Mesendoderm (in vitro differentiated cells): ENCODE measurements at regions not wholly inside any gene's neighbourhood (a gene's known extent, or its start where the extent isn't known, plus 50 kb on each side); places are given as distances from the start of the nearest gene placed in this dataset.

Experiments used
- DNase-seq: peaks from one replicate; pipeline ENCODE4 v3.0.0; 2013
- H2AK5ac ChIP-seq: 2 replicates; pipeline ENCODE4 v1.6.1; 2013; ENCODE audit warnings: low read length, inconsistent platforms
- H2BK120ac ChIP-seq: 2 replicates; pipeline ENCODE4 v1.6.1; 2013; ENCODE audit warnings: low read depth, mild to moderate bottlenecking, low read length, moderate library complexity, mixed read lengths
- H2BK15ac ChIP-seq: replicated peaks from 2 replicates; pipeline ENCODE4 v1.6.1; 2013; ENCODE audit warnings: low read depth, mild to moderate bottlenecking, moderate library complexity
- H2BK5ac ChIP-seq: 2 replicates; pipeline ENCODE4 v1.6.1; 2013; ENCODE audit warnings: low read length, inconsistent platforms
- H3K18ac ChIP-seq: 2 replicates; pipeline ENCODE4 v1.6.1; 2013; ENCODE audit warnings: mild to moderate bottlenecking, low read length, mixed read lengths
- H3K23ac ChIP-seq: one replicate; pipeline ENCODE4 v1.6.1; 2013; ENCODE audit warnings: low read length
- H3K27ac ChIP-seq: 2 replicates; pipeline ENCODE4 v1.5.1; 2013; ENCODE audit warnings: low read depth, mild to moderate bottlenecking, inconsistent platforms, low read length, moderate library complexity
- H3K27me3 ChIP-seq: 2 replicates; pipeline ENCODE4 v1.6.1; 2013; ENCODE audit warnings: low read length, control low read depth, mild to moderate bottlenecking, inconsistent platforms; ENCODE audit not compliant: insufficient read depth, poor library complexity
- H3K36me3 ChIP-seq: 2 replicates; pipeline ENCODE4 v1.6.1; 2013; ENCODE audit warnings: low read length, inconsistent platforms; ENCODE audit not compliant: control insufficient read depth, insufficient read depth
- H3K4ac ChIP-seq: one replicate; pipeline ENCODE4 v1.6.1; 2013; ENCODE audit warnings: low read depth, mild to moderate bottlenecking, low read length, moderate library complexity
- H3K4me1 ChIP-seq: 2 replicates; pipeline ENCODE4 v1.6.1; 2013; ENCODE audit warnings: low read depth, low read length, inconsistent platforms; ENCODE audit not compliant: control insufficient read depth
- H3K4me2 ChIP-seq: 2 replicates; pipeline ENCODE4 v1.6.1; 2013; ENCODE audit warnings: low read length
- H3K4me3 ChIP-seq: 2 replicates; pipeline ENCODE4 v1.5.1; 2013; ENCODE audit warnings: mild to moderate bottlenecking, low read length
- H3K56ac ChIP-seq: one replicate; pipeline ENCODE4 v1.6.1; 2013; ENCODE audit warnings: low read length
- H3K79me1 ChIP-seq: 2 replicates; pipeline ENCODE4 v1.6.1; 2013; ENCODE audit warnings: low read length, inconsistent platforms
- H3K79me2 ChIP-seq: 2 replicates; pipeline ENCODE4 v1.6.1; 2013; ENCODE audit warnings: mild to moderate bottlenecking, low read length; ENCODE audit not compliant: control insufficient read depth, insufficient read depth
- H3K9ac ChIP-seq: 2 replicates; pipeline ENCODE4 v1.6.1; 2013; ENCODE audit warnings: low read length, inconsistent platforms
- H4K5ac ChIP-seq: one replicate; pipeline ENCODE4 v1.6.1; 2013; ENCODE audit warnings: low read length
- H4K8ac ChIP-seq: one replicate; pipeline ENCODE4 v1.6.1; 2013; ENCODE audit warnings: low read depth, mild to moderate bottlenecking, control low read depth, low read length, moderate library complexity
- whole genome bisulfite sequencing: extraction: QIAGEN DNeasy Blood & Tissue Kit; methylation state at CpG from one replicate; pipeline ENCODE4 v1.1.7; 2013; ENCODE audit warnings: low lambda C conversion rate, missing lambda C conversion rate; ENCODE audit not compliant: insufficient coverage; ENCODE audit errors: extremely low coverage; 5-methylcytosine and 5-hydroxymethylcytosine counted together

- Histone ChIP-seq H4K5ac (no peak overlapping the region), H2BK15ac (no peak overlapping the region), H2BK120ac (no peak overlapping the region), H3K27me3 (no peaks in the 10 kb centered on the region), H3K9ac (no peak overlapping the region), H2BK5ac (no peak overlapping the region), H3K27ac (no peak overlapping the region), H3K4me2 (no peak overlapping the region), H3K4me1 (no peaks in the 10 kb centered on the region), H3K79me2 (no peaks in the 10 kb centered on the region), H2AK5ac (no peak overlapping the region), H3K18ac (no peak overlapping the region), H3K56ac (no peak overlapping the region), H4K8ac (no peak overlapping the region), H3K36me3 (no peaks in the 10 kb centered on the region), H3K23ac (no peak overlapping the region), H3K4ac (no peak overlapping the region), H3K79me1 (no peaks in the 10 kb centered on the region), H3K4me3 (no peak overlapping the region)
- DNase-seq = peak; percentile 10
- no CpG with 5 or more reads among the region's 6 CpGs for whole genome bisulfite sequencing
Observed at GRCh38 chr9:109972026-109972882, 192.3 kb downstream of the PALM2AKAP2 start.

GRCh38 chr9:109973336-109973735 lies 193.3 kb downstream of the PALM2AKAP2 start:
- no peak overlapping the region for H4K5ac ChIP-seq
- no peak overlapping the region for H2BK5ac ChIP-seq
- H3K4me3 ChIP-seq = no peak overlapping the region
- no peaks in the 10 kb centered on the region for H3K36me3 ChIP-seq
- H3K27ac ChIP-seq = no peak overlapping the region
- H3K18ac ChIP-seq = no peak overlapping the region
- H4K8ac ChIP-seq = no peak overlapping the region
- no peak overlapping the region for H3K56ac ChIP-seq
- H2BK15ac ChIP-seq = no peak overlapping the region
- DNase-seq = no peak
- no peak overlapping the region for H3K4me2 ChIP-seq
- no peaks in the 10 kb centered on the region for H3K79me1 ChIP-seq
- H3K4me1 ChIP-seq = no peaks in the 10 kb centered on the region
- no peak overlapping the region for H3K9ac ChIP-seq
- no peak overlapping the region for H2AK5ac ChIP-seq
- no peak overlapping the region for H3K4ac ChIP-seq
- WGBS = no CpG with 5 or more reads among the region's 1 CpG
- H3K27me3 ChIP-seq = no peaks in the 10 kb centered on the region
- no peaks in the 10 kb centered on the region for H3K79me2 ChIP-seq
- no peak overlapping the region for H3K23ac ChIP-seq
- H2BK120ac ChIP-seq = no peak overlapping the region

- Histone ChIP-seq H3K56ac (no peak overlapping the region), H3K4me1 (no peaks in the 10 kb centered on the region), H3K4ac (no peak overlapping the region), H2BK15ac (no peak overlapping the region), H3K27me3 (no peaks in the 10 kb centered on the region), H3K79me2 (no peaks in the 10 kb centered on the region), H3K18ac (no peak overlapping the region), H3K23ac (no peak overlapping the region), H3K27ac (no peak overlapping the region), H3K4me2 (no peak overlapping the region), H3K4me3 (no peak overlapping the region), H4K5ac (no peak overlapping the region), H2BK5ac (no peak overlapping the region), H3K79me1 (no peaks in the 10 kb centered on the region), H2BK120ac (no peak overlapping the region), H2AK5ac (no peak overlapping the region), H3K36me3 (no peaks in the 10 kb centered on the region), H3K9ac (no peak overlapping the region), H4K8ac (no peak overlapping the region)
- WGBS = no CpG with 5 or more reads among the region's 7 CpGs
- no peak for DNase-seq
Observed at GRCh38 chr9:109974143-109974917, 194.3 kb downstream of the PALM2AKAP2 start.

GRCh38 chr9:109974918-109975276 lies 194.9 kb downstream of the PALM2AKAP2 start:
- Histone ChIP-seq H2BK120ac (no peak overlapping the region), H3K23ac (no peak overlapping the region), H3K56ac (no peak overlapping the region), H2AK5ac (no peak overlapping the region), H4K5ac (no peak overlapping the region), H3K79me2 (no peaks in the 10 kb centered on the region), H3K27ac (no peak overlapping the region), H3K27me3 (no peaks in the 10 kb centered on the region), H3K4me1 (no peaks in the 10 kb centered on the region), H2BK15ac (no peak overlapping the region), H3K36me3 (no peaks in the 10 kb centered on the region), H3K9ac (no peak overlapping the region), H3K4me2 (no peak overlapping the region), H4K8ac (no peak overlapping the region), H3K18ac (no peak overlapping the region), H2BK5ac (no peak overlapping the region), H3K79me1 (no peaks in the 10 kb centered on the region), H3K4me3 (no peak overlapping the region), H3K4ac (no peak overlapping the region)
- WGBS = no CpG with 5 or more reads among the region's 4 CpGs
- no peak for DNase-seq

GRCh38 chr9:109975574-109976295 lies 195.7 kb downstream of the PALM2AKAP2 start:
- no peak overlapping the region for H3K27ac ChIP-seq
- H3K4me2 ChIP-seq = no peak overlapping the region
- H3K18ac ChIP-seq = no peak overlapping the region
- WGBS = no CpG with 5 or more reads among the region's 5 CpGs
- no peak overlapping the region for H2BK120ac ChIP-seq
- no peak overlapping the region for H2BK5ac ChIP-seq
- no peaks in the 10 kb centered on the region for H3K79me1 ChIP-seq
- no peaks in the 10 kb centered on the region for H3K79me2 ChIP-seq
- no peaks in the 10 kb centered on the region for H3K4me1 ChIP-seq
- no peak overlapping the region for H3K23ac ChIP-seq
- no peak overlapping the region for H4K5ac ChIP-seq
- DNase-seq = no peak
- no peak overlapping the region for H2BK15ac ChIP-seq
- no peak overlapping the region for H3K56ac ChIP-seq
- no peak overlapping the region for H3K4ac ChIP-seq
- H3K4me3 ChIP-seq = no peak overlapping the region
- H3K27me3 ChIP-seq = no peaks in the 10 kb centered on the region
- H3K36me3 ChIP-seq = no peaks in the 10 kb centered on the region
- no peak overlapping the region for H4K8ac ChIP-seq
- H3K9ac ChIP-seq = no peak overlapping the region
- no peak overlapping the region for H2AK5ac ChIP-seq
